Endothelial cell of hepatic sinusoid (primary cell): ENCODE measurements at regions not wholly inside any gene's neighbourhood (a gene's known extent, or its start where the extent isn't known, plus 50 kb on each side); places are given as distances from the start of the nearest gene placed in this dataset.

Experiments used
- in situ Hi-C: cut with HindIII; loops from 2 replicates; pipeline ENCODE4 v1.10.0; 2017; ENCODE audit warnings: low sequenced_read_pairs

DNA sequence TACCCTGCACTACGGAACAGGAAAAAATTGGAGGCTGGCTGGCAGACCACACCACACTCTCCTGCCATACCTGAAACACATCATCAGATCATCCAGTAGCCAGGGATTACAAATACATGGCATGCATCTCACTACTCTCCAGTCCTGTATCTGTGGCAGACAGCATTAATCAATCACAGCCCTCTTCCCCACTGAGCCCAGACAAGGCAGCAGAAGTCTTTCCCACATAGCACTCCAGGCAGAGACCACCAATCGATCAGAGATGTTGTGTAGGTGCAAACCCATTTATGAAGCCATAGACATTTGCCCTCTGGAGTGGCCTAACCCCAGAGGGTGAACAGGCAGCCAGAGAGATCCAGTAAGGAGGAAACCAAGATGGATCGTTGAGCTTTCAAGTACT lies 410.9 kb upstream of the PROK2 start:
- in situ Hi-C loops, result no loop called here

DNA sequence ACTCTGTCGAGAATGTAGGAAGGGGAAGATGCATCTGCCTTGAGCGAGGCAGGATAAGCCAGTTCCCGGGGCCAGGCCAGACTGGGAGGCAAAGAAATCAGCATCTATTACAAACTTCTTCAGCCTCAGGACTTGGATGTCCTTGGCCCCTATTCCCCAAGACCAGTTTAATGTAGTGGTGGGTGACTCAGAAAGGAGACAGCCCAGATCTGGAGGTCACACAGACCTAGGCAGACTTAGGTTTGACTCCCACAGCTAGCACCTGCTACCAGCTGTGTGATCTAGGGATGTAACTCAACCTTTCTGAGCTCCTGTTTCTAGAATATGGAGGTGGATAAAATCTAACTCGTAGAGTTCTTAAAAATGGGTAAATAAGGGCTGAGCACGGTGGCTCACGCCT lies 409.5 kb upstream of the PROK2 start:
- in situ Hi-C loops, result no loop called here

DNA sequence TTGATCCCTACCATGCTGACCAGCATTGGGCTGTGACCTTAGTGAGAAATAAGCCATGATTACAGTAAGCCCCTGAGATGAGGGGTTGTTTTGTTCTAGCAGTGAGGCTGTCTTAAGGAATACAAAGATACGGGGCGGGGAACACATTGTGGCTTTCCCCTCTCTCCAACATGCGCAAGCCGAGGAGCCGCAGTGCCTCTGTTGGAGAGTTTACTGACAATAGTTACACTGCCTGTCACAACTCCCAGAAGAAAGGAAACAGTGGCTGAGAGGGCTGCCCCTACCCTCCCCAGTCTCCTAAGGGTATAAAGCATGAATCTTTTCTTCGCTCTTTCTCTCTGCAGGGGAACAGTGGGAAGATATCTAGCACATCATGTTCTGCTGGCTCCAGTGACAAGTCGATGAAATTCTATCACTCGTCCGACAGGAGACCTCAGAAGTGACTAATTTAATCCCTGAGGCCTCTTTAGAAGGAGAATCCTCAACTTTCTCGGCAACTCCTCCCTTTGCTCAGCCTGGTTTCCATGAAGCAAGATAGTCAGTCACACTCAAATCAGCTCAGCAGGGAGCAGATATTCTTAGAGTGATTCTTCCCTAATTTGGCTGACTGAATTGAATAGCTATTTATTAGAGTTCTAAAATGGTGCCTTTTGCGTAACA lies 409.0 kb upstream of the PROK2 start:
- in situ Hi-C loops, result no loop called here

DNA sequence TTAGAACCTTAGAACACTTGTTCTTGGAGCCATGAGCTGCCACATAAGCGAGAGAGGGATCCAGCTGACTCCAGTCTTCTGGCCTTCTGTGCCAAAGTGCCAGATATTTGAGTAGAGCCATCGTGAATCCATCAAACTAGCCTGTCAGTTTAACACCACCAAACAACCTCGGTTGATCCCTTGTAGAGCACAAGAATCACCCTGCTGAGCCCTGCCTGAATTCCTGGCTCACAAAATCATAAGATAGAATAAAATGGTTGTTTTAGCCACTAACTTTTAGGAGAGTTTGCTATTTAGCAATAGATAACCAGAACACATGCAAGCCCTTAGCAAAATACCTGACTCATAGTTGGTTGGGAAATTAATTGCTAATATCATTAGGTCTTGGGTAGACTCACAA lies 407.6 kb upstream of the PROK2 start:
- in situ Hi-C loops, result no loop called here

DNA sequence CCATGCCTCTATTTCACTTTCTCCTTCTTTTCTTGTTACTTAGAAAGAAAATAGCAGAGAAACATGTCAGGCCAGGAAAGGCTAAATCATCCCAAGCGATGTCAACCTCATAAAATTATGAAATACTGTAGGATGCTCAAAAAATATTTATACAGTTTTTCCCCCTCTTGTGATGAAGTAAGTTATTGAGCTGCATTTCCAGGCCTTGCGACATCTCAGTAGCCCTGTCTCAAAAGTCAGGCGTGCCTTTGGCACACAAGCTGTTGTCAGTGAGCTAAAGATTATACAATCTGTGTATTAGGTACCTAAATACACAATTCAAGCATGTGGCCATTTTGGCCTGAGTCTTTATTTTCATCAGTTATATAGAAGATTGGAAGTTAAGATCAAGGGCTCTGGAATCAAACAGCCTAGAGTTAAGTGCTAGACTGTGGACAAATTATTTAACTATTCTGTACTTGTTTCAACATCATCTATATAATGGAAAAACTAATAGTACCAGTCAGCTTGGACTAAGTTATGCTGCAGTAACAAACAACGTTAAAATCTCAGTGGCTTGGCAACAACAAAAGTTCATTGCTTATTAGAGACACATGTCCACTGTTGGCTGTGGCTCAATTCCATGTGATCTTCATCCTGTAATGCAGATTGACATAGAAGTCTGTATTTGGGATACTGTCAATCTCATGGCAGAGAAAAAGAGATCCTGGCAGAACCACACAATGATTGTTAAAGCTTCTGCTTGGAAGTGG lies 406.4 kb upstream of the PROK2 start:
- in situ Hi-C loops, result no loop called here

DNA sequence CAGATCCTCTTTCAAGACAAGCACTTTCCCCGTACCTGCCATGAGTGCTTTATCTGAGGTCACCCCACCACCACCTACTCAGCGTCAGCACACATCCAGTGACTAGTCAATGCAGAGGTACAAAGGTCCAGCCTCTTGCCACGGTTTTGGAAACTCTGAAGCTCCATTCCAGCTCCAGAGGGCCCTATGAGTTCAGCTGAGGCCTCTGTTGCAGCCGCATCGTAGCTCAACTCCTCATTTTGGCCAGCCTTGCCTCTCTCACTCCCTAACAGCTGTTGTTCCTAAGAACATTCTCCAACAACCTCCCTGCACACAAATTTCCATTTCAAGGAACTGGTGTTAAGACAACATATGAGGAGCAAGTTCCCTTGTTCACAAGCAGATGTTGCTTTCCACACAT lies 405.1 kb upstream of the PROK2 start:
- in situ Hi-C loops, result no loop called here

DNA sequence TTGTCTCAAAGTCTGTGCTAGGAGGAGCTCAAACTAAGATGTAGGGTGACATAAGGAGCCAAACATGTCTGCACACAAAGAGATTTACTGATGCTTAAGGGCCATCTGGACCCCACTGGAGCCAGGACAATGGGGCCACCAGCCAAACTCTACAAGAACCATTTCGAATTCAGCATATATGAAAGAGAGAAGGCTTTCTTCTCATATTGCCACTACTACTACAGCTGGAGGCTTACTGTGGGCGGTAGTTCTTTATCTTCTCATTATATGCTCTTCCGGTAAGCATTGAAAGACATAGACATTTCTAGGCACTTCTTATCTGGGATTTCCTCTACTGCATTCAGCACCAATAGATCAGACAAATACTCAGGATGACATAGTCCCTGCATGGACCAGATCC lies 404.4 kb upstream of the PROK2 start:
- in situ Hi-C loops, result no loop called here

DNA sequence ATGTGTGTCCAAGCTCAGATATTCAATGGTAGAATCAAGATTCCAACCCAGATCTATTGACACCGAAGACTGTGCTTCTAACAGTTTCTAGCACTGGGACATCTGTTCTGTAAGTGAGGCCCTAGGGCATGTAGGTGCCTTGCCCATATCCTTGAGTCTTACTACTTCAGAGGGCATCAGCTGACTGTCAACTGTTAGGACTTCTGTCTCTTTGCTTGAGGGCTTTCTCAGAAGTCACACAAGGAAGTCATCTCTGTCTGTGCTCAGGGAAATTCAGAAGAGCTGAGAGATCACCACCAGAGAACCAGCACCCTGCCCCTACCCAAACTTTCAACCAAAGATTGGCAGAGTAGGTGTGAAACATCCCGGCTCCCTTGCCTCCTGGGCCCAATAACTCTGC lies 403.6 kb upstream of the PROK2 start:
- in situ Hi-C loops, result no loop called here

DNA sequence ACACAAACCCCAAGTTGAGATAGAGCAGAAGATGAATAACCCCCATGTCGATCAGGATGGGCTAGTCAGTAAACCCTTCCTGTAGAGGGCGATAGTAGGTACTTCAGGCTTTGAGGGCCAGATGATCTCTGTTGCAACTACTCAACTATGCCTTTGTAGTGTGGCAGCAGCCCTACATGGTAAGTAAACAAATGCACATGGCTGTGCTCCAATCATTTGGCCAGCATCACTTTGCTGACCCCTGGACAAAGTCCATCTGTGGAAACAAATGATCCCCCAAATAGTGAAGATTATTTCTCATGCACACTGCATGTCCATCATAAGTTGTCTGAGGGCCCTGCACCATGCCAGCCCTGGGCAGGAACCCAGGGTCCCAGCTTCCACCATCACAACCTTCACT lies 402.2 kb upstream of the PROK2 start:
- in situ Hi-C loops, result no loop called here

DNA sequence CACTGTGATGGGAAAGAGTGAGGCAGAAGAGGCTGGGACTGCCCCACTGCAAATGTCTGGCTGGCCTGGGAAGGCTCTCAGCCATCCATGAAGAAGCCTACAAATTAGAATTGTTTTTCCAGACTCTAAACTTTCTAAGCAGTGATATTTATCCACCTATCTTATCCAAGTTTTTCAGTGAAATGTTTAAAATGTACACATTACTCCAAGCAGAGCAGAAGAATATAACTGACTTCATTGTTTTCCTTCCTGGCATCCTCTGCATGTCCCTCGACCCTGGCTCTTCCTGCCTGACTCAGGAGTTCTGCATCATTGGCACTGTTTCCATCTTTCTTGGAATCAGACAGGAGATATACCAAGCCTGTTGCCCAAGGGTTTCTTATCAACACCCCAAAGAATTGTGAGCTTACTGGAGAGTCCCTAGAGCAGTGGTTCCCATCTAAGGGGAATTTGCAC lies 401.5 kb upstream of the PROK2 start:
- in situ Hi-C loops, result no loop called here

DNA sequence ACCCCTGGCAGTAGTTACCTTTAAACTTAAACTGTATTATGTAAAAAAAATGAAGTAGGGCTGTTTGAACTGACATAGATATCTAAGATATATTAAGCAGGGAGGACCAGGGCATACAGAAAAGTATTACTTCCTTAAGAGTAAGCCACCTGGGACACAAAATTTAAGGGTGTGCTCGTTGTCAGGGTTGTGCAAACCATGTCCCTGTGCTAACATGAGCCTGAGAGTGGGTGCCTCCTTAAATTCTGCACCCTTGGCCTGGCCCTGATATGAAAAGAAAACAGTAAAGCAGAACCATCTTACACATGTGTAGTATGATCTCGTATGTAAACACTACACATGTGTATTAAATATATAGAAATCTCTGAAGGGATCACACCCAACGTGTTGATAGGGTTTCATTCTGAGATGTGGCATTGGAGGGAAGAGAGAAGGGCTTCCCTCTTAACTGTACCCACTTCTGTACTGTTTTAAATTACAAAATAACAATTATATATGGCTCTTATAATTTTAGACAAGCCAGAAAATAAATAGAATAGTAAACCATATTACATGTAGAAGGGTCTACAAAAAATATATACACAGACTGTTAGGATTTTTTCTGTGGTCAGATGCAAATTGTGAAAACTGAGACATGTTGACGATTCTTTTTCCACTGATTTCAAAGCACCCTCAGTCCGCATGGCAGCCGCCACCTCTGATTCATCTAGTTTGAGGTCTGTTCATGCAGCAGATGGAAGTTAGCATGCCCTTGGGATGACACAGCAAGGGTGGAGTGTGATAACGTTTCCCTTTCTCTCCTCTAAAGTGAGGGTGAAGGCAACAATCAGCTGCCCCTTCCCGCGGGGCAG lies 400.8 kb upstream of the PROK2 start:
- in situ Hi-C loops, result no loop called here

DNA sequence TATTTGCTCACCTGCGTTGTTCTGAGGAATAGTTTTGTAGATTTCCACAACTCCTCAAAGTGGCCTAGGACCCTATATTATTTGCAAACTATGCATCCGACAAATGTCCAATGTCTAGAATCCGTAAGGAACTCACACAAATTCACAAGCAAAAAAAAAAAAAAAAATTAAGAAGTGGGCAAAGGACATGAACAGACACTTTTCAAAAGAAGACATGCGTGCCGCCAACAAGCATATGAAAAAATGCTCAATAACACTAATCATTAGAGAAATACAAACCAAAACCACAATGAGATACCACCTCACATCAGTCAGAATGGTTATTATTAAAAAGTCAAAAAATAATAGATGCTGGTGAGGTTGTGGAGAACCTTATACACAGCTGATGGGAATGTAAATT lies 398.5 kb upstream of the PROK2 start:
- in situ Hi-C loops, result no loop called here

DNA sequence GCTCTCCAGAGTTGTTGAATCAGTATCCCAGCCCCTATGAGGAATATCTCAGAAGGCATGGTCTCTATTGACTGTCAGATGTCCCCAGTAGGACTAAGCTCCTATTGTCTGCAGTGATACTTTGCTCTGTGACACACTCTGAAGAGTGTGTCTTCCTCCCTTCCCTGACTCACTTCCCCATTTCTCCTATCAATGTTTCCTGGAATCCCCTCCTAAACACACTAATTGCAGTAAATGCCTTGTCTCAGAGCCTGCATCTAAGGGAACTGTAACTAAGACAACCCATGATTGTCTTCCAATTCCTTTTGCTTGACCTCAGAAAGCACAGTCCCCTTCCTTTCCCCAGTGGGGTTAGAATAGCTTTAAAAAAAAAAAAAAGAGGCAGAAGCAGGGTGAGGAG lies 397.3 kb upstream of the PROK2 start:
- in situ Hi-C loops, result no loop called here

DNA sequence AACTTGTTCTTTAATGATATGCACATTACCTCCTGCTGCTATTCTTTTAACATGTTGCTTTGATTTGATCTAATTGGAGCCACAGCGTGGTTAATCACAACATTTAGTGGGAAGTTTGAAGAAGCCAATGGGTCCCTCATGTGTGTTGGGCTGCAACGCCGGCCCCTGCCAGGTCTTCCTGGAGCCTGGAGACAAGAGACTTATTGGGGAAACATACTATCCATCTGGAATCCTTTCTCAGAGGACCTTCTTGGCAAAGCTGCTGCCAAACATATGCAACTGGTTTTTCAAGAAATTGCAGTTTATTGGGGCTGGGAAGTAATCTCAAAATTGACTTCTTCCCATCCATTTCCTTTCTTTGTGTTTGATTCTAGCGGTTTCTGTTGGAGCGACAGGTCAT lies 396.3 kb upstream of the PROK2 start:
- in situ Hi-C loops, result no loop called here

DNA sequence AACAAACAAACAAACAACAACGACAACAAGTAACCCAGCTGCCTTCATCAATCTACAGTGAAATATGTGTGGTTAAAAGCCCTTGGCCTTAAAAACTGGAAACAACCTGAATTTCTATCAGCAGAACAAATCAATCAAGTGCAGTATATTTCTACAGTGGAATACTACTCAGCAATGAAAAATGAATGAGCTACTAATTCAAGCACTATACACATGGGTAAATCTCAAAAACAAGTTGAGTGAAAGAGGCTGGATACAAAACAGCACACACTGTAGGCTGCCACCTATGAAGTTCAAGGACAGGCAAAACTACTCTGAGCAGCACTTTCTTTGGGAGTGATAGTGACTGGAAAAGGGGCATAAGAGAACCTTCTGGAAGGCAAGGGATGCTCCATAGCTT lies 395.5 kb upstream of the PROK2 start:
- in situ Hi-C loops, result no loop called here

DNA sequence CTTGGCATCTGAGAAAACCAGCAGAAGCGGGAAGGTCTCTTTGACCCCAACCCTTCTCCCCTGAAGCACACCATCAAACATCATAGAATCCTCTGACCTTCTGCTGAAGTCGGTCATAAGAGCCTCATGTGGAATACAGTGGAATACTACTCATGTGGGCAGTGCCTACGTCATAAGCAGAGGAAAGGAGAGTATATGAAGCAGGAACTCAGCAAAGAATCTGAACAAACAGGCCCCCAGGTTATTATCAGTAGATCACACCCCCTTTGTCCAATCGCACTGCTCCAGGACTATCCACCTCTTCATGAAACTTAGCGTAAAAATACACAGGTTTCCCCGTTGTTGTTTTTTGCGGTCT lies 394.1 kb upstream of the PROK2 start:
- in situ Hi-C loops, result no loop called here

DNA sequence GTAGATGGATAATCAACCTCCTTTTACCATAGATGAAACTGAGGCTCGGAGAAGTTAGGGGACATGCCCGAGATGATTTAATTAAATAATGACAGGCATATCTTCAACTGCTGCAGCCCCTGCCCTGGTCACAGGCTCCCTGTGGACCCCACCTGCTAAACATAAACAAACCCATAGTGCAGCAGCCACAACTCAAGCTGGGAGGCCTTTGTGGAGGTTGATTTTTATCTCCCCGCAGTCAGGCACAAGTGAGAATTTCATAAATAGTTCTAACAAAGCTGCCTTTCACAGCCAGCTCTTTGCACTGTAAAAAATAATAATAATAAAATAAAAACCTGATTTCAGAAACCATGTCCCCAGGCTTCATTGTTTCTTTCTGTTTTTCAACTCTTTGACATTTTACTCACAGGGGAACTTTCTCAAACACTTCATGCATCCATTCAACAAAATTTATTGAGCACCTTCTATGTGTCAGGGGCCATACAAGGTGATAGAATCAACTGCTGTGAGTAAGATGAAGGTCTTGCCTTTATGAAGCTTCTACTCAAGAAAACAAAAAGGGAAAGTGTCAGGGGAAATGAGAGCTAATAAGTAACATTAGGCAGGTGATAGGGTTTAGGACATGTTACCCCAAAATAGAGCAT lies 393.6 kb upstream of the PROK2 start:
- in situ Hi-C loops, result no loop called here

DNA sequence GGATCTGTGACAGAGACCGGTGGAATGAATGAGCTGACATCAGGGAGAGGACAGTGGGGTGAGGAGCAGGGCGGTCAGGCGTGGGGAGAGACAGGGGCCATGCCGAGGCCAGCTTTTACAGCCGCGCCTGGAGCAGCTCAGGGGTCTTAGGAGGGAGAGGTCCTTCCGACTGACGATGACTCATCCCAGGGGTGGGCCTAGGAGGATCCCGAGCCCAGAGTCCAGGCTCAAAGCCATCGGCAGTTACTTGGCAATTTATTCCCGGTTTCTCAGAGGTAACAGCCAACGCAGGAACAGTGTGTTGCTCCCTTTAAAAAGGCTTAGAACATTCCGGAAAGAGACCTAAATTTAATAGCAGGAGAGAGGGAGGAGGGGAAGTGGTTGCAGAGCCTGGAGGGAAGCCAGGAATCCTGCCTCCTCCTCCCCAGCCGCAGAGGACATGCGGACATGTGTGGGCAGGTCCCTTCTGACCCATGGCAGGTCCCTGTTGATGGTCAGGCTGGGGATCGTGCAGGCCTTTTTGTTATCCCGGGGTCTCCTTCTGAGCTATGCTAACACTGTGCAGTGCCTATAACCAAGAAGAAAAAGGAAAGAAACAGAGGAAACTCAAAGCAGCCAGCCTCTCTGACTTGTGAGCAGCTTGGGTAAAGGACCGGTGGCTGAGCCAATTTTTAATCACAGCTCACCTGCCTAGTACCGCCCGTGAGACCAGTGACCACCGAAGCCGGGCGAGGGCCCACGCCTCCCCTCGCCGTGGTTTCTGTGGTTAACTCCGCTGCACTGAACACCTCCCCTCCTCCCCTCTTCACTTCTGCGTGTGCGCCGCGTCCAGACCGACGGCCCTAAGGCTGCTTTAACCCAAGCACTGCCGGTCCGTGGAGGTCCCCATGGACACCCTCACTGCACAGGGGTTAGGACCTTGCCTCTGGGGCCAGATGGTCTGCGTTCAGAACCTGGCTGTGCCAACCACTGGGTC lies 392.4 kb upstream of the PROK2 start:
- in situ Hi-C loops, result no loop called here

DNA sequence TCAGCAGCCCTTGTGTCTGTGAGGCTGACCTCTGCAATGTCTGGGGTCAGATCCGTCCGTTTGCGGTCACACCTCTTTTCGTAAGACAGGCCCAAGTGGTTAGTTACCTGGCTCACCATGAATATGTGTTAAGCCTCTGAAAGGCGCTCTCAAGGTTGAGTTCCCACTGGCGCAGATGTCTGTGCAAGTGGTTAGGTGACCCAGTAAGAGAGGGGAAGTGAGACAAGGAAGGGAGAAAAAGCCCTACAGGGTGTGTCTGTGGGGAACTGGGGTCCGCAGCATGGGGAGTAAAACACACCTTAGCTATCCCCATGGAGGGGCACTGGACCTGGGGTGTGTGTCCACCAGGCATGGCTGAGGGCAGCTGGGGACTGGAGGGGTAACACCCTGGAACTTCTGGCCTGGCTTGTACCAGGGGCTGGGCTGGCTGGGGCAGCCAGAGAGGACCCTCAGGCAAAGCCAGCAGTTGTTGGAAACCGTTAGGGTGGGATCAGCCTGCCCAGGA lies 391.6 kb upstream of the PROK2 start:
- in situ Hi-C loops, result no loop called here

DNA sequence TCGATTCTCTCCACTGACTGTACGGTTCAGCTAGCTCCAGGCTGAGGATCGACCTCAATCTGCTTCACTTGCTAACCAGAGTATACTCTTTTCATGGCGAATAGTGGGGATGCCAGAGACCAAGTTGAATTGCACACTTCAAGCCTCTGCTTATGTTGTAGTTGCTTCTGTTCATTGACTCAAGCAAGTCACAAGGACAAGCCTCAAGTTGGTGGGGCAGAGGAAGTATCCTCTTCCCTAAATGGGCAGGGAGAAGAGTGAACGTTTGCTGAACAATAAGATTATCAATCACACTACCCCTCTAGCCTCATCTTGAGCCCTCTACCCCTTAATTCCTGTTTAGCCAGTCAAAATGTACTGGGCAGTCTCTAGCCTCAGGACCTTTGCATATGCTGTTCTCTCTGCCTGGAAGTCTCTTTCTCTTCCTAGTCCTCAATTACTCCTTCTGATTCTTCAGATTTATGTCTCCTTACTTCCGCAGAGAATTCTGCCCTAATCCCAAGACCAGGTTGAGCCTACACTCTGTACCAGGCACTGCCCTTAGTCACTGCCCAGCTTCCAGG lies 390.4 kb upstream of the PROK2 start:
- in situ Hi-C loops, result no loop called here
